ENCODE measurements at regions not wholly inside any gene's neighbourhood (a gene's known extent, or its start where the extent isn't known, plus 50 kb on each side); places are given as distances from the start of the nearest gene placed in this dataset.

DNA sequence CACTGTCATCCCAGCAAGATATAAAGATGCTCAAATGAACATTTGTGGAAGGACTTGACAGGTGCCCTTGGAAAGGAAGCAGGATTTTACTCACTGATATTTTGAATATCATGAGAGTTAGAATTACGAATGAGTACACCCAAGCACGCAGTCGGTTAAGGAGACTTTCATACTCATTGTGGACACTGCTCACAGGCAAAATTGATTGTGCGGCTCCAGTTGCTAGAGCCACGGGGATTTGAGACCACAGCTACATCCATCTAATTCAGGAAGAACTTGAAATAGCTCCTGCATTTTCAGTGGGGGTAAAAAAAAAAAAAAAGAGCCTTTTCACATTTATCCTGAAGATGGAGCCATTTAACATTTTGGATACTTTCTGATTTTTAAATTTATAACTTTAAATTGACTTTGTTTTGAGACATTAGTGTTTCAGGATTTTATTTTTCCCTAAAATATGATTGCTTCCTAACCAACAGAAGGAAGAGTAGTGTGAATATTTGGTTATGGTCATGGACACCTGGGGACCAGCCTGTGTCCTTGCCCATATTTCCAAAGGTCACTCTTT, 1080.1 kb upstream of the EEF2KMT start:
- ATAC-seq (no peak), DNase-seq (ENCODE audit: low spot score) (no peak), FAIRE-seq (no peak)
- Histone ChIP-seq H3K9me3 (ENCODE audit: low read length) (peaks cover 5% of the 10 kb centered on the region; the same call in 1 of the 2 replicates), H4K20me1 (ENCODE audit: insufficient read depth, low read length) (no peaks in the 10 kb centered on the region), H3K9ac (ENCODE audit: insufficient read depth, low read depth, low read length) (no peak overlapping the region), H3K36me3 (replicated peaks in 1 of 2; ENCODE audit: control insufficient read depth in 1 of 2, insufficient read depth in 2 of 2, low read length in 2 of 2) (no peaks in the 10 kb centered on the region), H3K27me3 (ENCODE audit: control insufficient read depth in 1 of 2, insufficient read depth in 2 of 2, low read length in 2 of 2) (no peaks in the 10 kb centered on the region; a peak in 1 of 5 replicates), H3K4me3 (replicated peaks in 1 of 3; ENCODE audit: insufficient read depth in 1 of 3, low read depth in 2 of 3, low read length in 3 of 3) (no peak overlapping the region), H3K4me1 (ENCODE audit: insufficient read depth, low read length) (no peaks in the 10 kb centered on the region), H3K79me2 (ENCODE audit: insufficient read depth, low read length) (no peaks in the 10 kb centered on the region), H2AFZ (ENCODE audit: low read length) (no peak overlapping the region), H3K4me2 (ENCODE audit: low read depth, low read length) (no peak overlapping the region), H3K27ac (ENCODE audit: extremely low read length, insufficient read depth, low read length) (no peak overlapping the region)
- whole genome bisulfite sequencing (ENCODE audit: low lambda C conversion rate), result 33% methylated on average over 5 of the region's 5 CpGs
- BruUV-seq (replicated peaks), result no TSS peak
- TF ChIP-seq, protein P1, sequence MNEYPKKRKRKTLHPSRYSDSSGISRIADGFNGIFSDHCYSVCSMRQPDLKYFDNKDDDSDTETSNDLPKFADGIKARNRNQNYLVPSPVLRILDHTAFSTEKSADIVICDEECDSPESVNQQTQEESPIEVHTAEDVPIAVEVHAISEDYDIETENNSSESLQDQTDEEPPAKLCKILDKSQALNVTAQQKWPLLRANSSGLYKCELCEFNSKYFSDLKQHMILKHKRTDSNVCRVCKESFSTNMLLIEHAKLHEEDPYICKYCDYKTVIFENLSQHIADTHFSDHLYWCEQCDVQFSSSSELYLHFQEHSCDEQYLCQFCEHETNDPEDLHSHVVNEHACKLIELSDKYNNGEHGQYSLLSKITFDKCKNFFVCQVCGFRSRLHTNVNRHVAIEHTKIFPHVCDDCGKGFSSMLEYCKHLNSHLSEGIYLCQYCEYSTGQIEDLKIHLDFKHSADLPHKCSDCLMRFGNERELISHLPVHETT (CRISPR knock-in tag; conservative IDR thresholded peaks at IDR 0.05), result no peak
- TF ChIP-seq MED8 (CRISPR knock-in tag; IDR thresholded peaks at IDR 0.05; ENCODE audit: insufficient replicate concordance) (no peak), ZNF24 (IDR thresholded peaks at IDR 0.05) (no peak), ZSCAN25 (CRISPR knock-in tag; IDR thresholded peaks at IDR 0.05) (no peak)
- in situ Hi-C loops (cut with HindIII; ENCODE audit: extremely low pct_ligation_motif_present, low pct_unique_long_range_greater_than_20kb) (no loop called here), intact Hi-C loops (cut with micrococcal nuclease; ENCODE audit: unreplicated experiment) (no loop called here)
- POLR2A ChIA-PET, result no interaction called here
- CTCF ChIA-PET (ENCODE audit: low intra/inter-chr PET ratio, low total read pairs), result no interaction called here

DNA sequence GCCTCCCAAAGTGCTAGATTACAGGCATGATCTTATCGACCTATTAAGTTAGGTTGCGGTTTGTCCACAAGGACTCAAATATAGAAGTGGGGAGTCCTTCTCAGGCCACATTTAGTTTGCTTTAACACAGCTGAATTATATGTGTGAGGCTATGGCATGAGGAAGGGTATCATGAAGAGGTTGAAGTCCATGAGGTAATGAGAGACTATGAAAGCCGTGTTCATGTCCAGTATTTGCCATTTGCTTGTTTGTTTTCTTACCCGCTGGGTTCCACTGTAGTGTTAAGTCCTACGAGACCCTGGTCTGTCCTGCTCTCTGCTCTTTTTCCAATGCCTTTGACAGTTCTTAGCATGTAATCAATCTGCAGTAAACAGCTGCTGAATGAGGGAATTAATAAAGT, 1072.4 kb upstream of the EEF2KMT start:
- CTCF ChIA-PET (ENCODE audit: low intra/inter-chr PET ratio, low total read pairs), result no interaction called here
- Histone ChIP-seq H2AFZ (ENCODE audit: low read length) (no peak overlapping the region), H4K20me1 (ENCODE audit: insufficient read depth, low read length) (no peaks in the 10 kb centered on the region), H3K36me3 (replicated peaks in 1 of 2; ENCODE audit: control insufficient read depth in 1 of 2, insufficient read depth in 2 of 2, low read length in 2 of 2) (no peaks in the 10 kb centered on the region), H3K4me3 (replicated peaks in 1 of 3; ENCODE audit: insufficient read depth in 1 of 3, low read depth in 2 of 3, low read length in 3 of 3) (no peak overlapping the region), H3K9me3 (ENCODE audit: low read length) (no peaks in the 10 kb centered on the region), H3K4me1 (ENCODE audit: insufficient read depth, low read length) (no peaks in the 10 kb centered on the region), H3K4me2 (ENCODE audit: low read depth, low read length) (no peak overlapping the region), H3K27me3 (ENCODE audit: control insufficient read depth in 1 of 2, insufficient read depth in 2 of 2, low read length in 2 of 2) (peaks cover 0 to 3% of the 10 kb centered on the region in 2 experiments; a peak in 1 of 5 replicates), H3K27ac (ENCODE audit: extremely low read length, insufficient read depth, low read length) (no peak overlapping the region), H3K79me2 (ENCODE audit: insufficient read depth, low read length) (no peaks in the 10 kb centered on the region), H3K9ac (ENCODE audit: insufficient read depth, low read depth, low read length) (no peak overlapping the region)
- ATAC-seq, result no peak
- in situ Hi-C loops (cut with HindIII; ENCODE audit: extremely low pct_ligation_motif_present, low pct_unique_long_range_greater_than_20kb), result no loop called here
- intact Hi-C loops (cut with micrococcal nuclease; ENCODE audit: unreplicated experiment), result no loop called here
- 39% methylated on average over 5 of the region's 5 CpGs for WGBS (ENCODE audit: low lambda C conversion rate)
- no peak for FAIRE-seq
- no TSS peak for BruUV-seq (replicated peaks)
- TF ChIP-seq TBX2 (CRISPR knock-in tag; IDR thresholded peaks at IDR 0.05; ENCODE audit: borderline replicate concordance) (no peak), ATF7 (IDR thresholded peaks at IDR 0.05) (peak; percentile 89), ATF7 (CRISPR knock-in tag; IDR thresholded peaks at IDR 0.05) (no peak), CREB1 (IDR thresholded peaks at IDR 0.05) (peak; percentile 50; the same call in 1 of the 2 replicates), CREB1 (CRISPR knock-in tag; IDR thresholded peaks at IDR 0.05) (no peak)
- no peak for DNase-seq (ENCODE audit: low spot score)
- POLR2A ChIA-PET, result no interaction called here

Data from HepG2 (cell line).